ENCODE measurements at regions not wholly inside any gene's neighbourhood (a gene's known extent, or its start where the extent isn't known, plus 50 kb on each side); places are given as distances from the start of the nearest gene placed in this dataset.

DNA sequence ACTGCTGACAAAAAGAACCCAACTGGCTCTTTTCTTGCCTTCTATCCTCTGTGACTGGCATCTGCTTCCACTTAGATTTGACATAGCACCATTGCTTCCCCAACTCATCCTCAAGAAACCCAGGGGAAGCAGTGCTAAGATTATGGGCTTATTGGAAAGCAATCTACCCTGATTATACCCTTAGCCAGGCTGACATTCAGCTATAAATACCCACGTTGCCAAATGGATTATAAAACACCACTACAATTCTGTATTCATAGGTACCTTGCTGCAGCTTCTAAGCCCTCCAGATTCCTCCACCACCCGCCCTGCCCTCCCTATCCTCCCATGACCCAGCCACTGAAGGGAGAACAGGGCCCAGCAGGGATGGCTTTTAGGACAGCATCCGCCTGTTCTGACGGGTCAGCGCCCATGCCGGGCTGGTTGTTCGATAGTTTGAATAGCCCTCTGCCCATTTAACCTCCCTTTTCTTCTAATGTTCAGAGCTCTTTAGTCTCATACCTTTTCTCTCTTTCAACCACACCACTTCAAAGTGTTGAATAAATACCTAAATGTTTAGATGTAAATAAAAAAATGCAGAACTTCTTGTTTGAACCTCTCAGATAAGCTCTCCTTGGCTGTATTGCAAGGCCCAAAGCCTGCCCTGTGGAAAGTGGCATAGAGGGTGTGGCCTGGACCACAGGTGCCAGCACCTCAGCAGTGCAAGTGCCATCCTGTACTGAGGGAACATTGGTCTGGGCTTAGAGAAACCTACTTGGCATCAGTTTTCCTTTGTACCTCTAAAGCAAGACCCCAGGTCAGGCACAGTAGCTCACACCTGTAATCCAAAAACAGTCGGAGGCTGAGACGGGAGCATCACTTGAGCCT is 86.6 kb upstream of the RGPD5 start:
- TF ChIP-seq, protein P1, sequence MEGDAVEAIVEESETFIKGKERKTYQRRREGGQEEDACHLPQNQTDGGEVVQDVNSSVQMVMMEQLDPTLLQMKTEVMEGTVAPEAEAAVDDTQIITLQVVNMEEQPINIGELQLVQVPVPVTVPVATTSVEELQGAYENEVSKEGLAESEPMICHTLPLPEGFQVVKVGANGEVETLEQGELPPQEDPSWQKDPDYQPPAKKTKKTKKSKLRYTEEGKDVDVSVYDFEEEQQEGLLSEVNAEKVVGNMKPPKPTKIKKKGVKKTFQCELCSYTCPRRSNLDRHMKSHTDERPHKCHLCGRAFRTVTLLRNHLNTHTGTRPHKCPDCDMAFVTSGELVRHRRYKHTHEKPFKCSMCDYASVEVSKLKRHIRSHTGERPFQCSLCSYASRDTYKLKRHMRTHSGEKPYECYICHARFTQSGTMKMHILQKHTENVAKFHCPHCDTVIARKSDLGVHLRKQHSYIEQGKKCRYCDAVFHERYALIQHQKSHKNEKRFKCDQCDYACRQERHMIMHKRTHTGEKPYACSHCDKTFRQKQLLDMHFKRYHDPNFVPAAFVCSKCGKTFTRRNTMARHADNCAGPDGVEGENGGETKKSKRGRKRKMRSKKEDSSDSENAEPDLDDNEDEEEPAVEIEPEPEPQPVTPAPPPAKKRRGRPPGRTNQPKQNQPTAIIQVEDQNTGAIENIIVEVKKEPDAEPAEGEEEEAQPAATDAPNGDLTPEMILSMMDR (IDR thresholded peaks at IDR 0.05; ENCODE audit: low read depth, low read length): no peak
- Histone ChIP-seq H3K36me3 (no peaks in the 10 kb centered on the region), H3K27me3 (no peaks in the 10 kb centered on the region), H3K4me1 (no peaks in the 10 kb centered on the region), H3K9me3 (no peaks in the 10 kb centered on the region), H3K4me3 (ENCODE audit: low read depth, low read length) (no peak overlapping the region)
- no peak for DNase-seq

DNA sequence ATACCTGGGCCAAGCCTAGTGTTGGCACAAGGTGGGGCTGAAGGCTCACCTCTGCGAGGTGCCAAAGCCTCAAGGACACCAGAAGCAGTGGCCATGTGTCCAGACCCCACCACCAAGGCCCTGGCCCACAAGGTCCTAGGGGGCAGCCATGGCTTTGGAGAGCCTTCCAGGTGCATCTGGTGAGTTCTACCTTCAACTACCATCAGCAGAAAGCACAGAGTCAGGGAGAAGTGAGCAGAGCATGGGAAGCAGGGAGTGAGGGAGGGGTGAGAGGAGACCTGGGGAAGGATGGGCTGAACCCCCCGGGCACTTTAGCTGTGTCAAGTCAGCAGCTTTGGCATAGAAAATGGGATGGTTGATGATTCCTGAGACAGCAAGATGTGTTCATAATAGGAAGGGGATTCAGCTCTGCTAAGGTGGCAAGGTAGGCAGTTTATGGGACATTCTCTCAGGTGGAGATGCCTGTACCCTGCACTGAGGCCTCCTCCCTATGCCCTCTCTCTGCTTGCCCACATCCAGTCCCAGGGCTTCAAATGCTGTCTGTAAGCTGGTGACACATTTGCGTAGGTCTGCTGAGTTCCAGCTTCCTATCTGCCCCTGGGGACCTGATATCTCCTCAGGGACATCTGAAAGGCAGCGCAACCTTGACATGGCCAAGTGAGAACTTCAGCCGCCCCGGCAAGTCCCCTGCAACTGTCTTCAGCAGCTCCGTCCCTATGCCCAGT is 83.4 kb upstream of the RGPD5 start:
- Histone ChIP-seq H3K4me1 (no peaks in the 10 kb centered on the region), H3K4me3 (ENCODE audit: low read depth, low read length) (no peak overlapping the region), H3K27me3 (no peaks in the 10 kb centered on the region), H3K36me3 (no peaks in the 10 kb centered on the region), H3K9me3 (no peaks in the 10 kb centered on the region)
- DNase-seq: no peak
- TF ChIP-seq, protein P1 (IDR thresholded peaks at IDR 0.05; ENCODE audit: low read depth, low read length): no peak

DNA sequence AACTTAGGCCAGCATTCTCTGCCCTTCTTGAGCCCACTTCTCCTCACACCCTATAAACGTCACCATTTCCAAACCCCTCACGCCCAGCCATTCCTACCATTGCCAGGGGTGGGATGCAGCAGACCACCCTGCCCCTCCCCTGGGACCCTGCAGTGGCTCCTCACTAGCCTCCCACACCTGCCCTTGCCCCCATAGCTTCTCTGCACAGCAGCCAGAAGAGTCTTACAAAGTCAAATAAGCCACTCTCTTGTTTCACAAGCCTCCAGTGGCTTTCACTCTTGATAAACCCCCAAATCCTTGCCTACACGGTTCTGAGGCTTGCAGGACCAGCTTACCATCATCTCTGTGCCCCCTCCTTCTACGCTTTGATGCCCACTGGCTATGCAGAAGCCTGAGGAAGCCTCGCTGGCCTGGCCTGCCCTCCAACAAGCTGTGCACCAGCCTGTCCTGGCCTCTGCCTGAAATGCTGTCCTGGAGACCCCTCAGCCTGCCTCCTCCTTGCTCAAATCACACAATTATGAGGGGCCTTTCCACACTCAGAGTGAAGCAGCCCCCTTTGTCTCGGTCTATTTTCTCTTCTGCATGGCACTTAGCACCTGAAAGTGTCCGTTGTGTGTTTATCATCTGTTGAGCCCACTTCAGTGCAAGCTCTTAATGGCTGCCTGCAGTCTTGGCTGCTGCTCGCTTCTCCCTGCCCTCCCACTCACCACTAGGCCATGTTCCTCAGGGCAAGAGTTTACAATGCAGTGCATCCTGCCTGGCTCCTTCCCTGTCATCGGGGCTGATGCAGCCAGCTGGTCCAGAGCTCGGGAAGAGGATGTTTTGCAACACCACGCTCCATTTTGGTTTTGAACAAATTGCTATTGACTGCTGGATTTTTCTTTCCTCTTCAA is 82.6 kb upstream of the RGPD5 start:
- H3K36me3 ChIP-seq: no peaks in the 10 kb centered on the region
- no peaks in the 10 kb centered on the region for H3K4me1 ChIP-seq
- H3K9me3 ChIP-seq: no peaks in the 10 kb centered on the region
- no peaks in the 10 kb centered on the region for H3K27me3 ChIP-seq
- H3K4me3 ChIP-seq (ENCODE audit: low read depth, low read length): no peak overlapping the region
- DNase-seq: no peak
- TF ChIP-seq, protein P1 (IDR thresholded peaks at IDR 0.05; ENCODE audit: low read depth, low read length): no peak

DNA sequence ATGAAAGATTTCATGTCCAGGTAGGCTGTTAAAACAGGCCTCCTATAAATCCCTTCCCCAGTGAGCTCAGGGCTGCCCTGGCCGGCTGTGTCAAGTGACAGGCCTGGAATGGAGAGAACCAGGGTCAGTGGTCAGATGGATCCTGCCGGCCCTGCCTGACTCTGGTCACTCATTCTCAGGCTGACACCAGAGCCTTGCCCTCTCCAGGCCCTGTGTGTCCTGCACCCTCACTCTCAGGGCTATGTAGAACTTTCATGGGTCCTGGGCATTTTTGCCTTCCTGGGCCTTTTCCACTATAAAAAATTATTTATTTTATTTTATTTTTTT is 82.0 kb upstream of the RGPD5 start:
- no peaks in the 10 kb centered on the region for H3K27me3 ChIP-seq
- H3K36me3 ChIP-seq: no peaks in the 10 kb centered on the region
- TF ChIP-seq, protein P1 (IDR thresholded peaks at IDR 0.05; ENCODE audit: low read depth, low read length): no peak
- H3K4me1 ChIP-seq: no peaks in the 10 kb centered on the region
- no peak overlapping the region for H3K4me3 ChIP-seq (ENCODE audit: low read depth, low read length)
- no peak for DNase-seq
- H3K9me3 ChIP-seq: no peaks in the 10 kb centered on the region

DNA sequence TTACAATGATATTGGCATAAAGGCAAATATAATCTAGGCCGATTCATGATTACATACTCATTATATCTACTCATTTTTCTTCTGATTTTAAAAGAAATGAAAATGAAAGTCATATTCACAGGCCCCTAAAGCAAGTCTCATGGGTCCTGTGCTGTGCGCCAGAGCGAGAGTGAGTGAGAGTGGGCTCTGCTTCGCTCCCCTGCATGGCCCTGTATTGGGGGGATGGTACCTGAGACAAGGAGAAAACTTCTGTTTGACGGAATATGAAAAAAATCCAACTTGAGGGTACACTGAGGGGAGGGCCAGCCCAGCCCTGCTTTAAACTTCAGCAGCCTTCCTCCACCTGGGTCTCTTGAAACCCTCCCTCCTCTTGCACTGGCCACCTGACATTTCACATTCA is 81.4 kb upstream of the RGPD5 start:
- no peaks in the 10 kb centered on the region for H3K36me3 ChIP-seq
- no peaks in the 10 kb centered on the region for H3K4me1 ChIP-seq
- TF ChIP-seq, protein P1 (IDR thresholded peaks at IDR 0.05; ENCODE audit: low read depth, low read length): no peak
- H3K4me3 ChIP-seq (ENCODE audit: low read depth, low read length): no peak overlapping the region
- no peaks in the 10 kb centered on the region for H3K9me3 ChIP-seq
- no peak for DNase-seq
- no peaks in the 10 kb centered on the region for H3K27me3 ChIP-seq

Measured in BE2C (cell line).